ENCODE measurements at regions not wholly inside any gene's neighbourhood (a gene's known extent, or its start where the extent isn't known, plus 50 kb on each side); places are given as distances from the start of the nearest gene placed in this dataset.

GRCh38 chr10:54993148-54993547, 192.1 kb upstream of the PCDH15 start:
- Histone ChIP-seq H3K4me1 (no peaks in the 10 kb centered on the region), H3K27me3 (no peaks in the 10 kb centered on the region), H3K4me3 (no peak overlapping the region), H3K27ac (no peak overlapping the region), H3K36me3 (no peaks in the 10 kb centered on the region), H3K9me3 (no peaks in the 10 kb centered on the region)
- WGBS, 2 donors (ENCODE audit: low coverage in 1 of 2), result 66 to 69% methylated on average over 2 of the region's 2 CpGs
- no peak for TF ChIP-seq POLR2A (IDR thresholded peaks at IDR 0.05)
- no peak for TF ChIP-seq EP300 (IDR thresholded peaks at IDR 0.05; ENCODE audit: low read depth)
- no peak for TF ChIP-seq CTCF (IDR thresholded peaks at IDR 0.05)
- TF ChIP-seq POLR2AphosphoS5 (IDR thresholded peaks at IDR 0.05), result no peak
- intact Hi-C loops (cut with DNase I; ENCODE audit: low total_unique reads) (no loop called here), in situ Hi-C loops (cut with MboI; ENCODE audit: low pct_ligation_motif_present in 1 of 4, low pct_unique_long_range_greater_than_20kb in 1 of 4, low sequenced_read_pairs in 3 of 4) (no loop called here)
- no peak for DNase-seq

GRCh38 chr10:54985732-54986131, 184.7 kb upstream of the PCDH15 start:
- H3K36me3 ChIP-seq, result no peaks in the 10 kb centered on the region
- WGBS, 2 donors (ENCODE audit: low coverage in 1 of 2), result 0 to 19% methylated on average over 1 of the region's 1 CpG
- H3K27me3 ChIP-seq, result no peaks in the 10 kb centered on the region
- TF ChIP-seq EP300 (IDR thresholded peaks at IDR 0.05; ENCODE audit: low read depth), result no peak
- no peak for TF ChIP-seq POLR2A (IDR thresholded peaks at IDR 0.05)
- TF ChIP-seq CTCF (IDR thresholded peaks at IDR 0.05), result peak in 3 of 5 experiments; percentile 13 to 35 (median 28)
- no peak for TF ChIP-seq POLR2AphosphoS5 (IDR thresholded peaks at IDR 0.05)
- intact Hi-C loops (cut with DNase I; ENCODE audit: low total_unique reads), result no loop called here
- H3K4me1 ChIP-seq, result no peaks in the 10 kb centered on the region
- no peak overlapping the region for H3K4me3 ChIP-seq
- no peak for DNase-seq
- in situ Hi-C loops (cut with MboI; ENCODE audit: low pct_ligation_motif_present in 1 of 4, low pct_unique_long_range_greater_than_20kb in 1 of 4, low sequenced_read_pairs in 3 of 4), result no loop called here
- no peaks in the 10 kb centered on the region for H3K9me3 ChIP-seq
- no peak overlapping the region for H3K27ac ChIP-seq

- in situ Hi-C loops (cut with MboI; ENCODE audit: low pct_ligation_motif_present in 1 of 4, low pct_unique_long_range_greater_than_20kb in 1 of 4, low sequenced_read_pairs in 3 of 4), result no loop called here
- no peak for DNase-seq
These were observed 182.2 kb upstream of the PCDH15 start for GRCh38 chr10:54983255-54983654.

GRCh38 chr10:54962134-54962900, 161.3 kb upstream of the PCDH15 start:
- Histone ChIP-seq H3K27ac (no peak overlapping the region), H3K9me3 (no peaks in the 10 kb centered on the region), H3K27me3 (no peaks in the 10 kb centered on the region), H3K4me3 (no peak overlapping the region), H3K36me3 (no peaks in the 10 kb centered on the region), H3K4me1 (no peaks in the 10 kb centered on the region)
- no peak for DNase-seq
- 59% methylated on average over 6 of the region's 6 CpGs; no CpG with 5 or more reads in 1 of the 2 donors for WGBS, 2 donors (ENCODE audit: low coverage in 1 of 2)
- in situ Hi-C loops (cut with MboI; ENCODE audit: low pct_ligation_motif_present in 1 of 4, low pct_unique_long_range_greater_than_20kb in 1 of 4, low sequenced_read_pairs in 3 of 4) (no loop called here), intact Hi-C loops (cut with DNase I; ENCODE audit: low total_unique reads) (no loop called here)
- TF ChIP-seq CTCF (IDR thresholded peaks at IDR 0.05) (no peak), POLR2AphosphoS5 (IDR thresholded peaks at IDR 0.05) (no peak), EP300 (IDR thresholded peaks at IDR 0.05; ENCODE audit: low read depth) (no peak), POLR2A (IDR thresholded peaks at IDR 0.05) (no peak)

More at GRCh38 chr10:54983255-54983654, 182.2 kb upstream of the PCDH15 start:
- intact Hi-C loops (cut with DNase I; ENCODE audit: low total_unique reads), result no loop called here
- no peaks in the 10 kb centered on the region for H3K27me3 ChIP-seq
- H3K9me3 ChIP-seq, result no peaks in the 10 kb centered on the region
- no peak overlapping the region for H3K27ac ChIP-seq
- no peaks in the 10 kb centered on the region for H3K36me3 ChIP-seq
- no peak for TF ChIP-seq POLR2A (IDR thresholded peaks at IDR 0.05)
- TF ChIP-seq EP300 (IDR thresholded peaks at IDR 0.05; ENCODE audit: low read depth), result no peak
- no peak for TF ChIP-seq CTCF (IDR thresholded peaks at IDR 0.05)
- no peak for TF ChIP-seq POLR2AphosphoS5 (IDR thresholded peaks at IDR 0.05)
- no peak overlapping the region for H3K4me3 ChIP-seq
- H3K4me1 ChIP-seq, result no peaks in the 10 kb centered on the region
